ENCODE measurements at regions not wholly inside any gene's neighbourhood (a gene's known extent, or its start where the extent isn't known, plus 50 kb on each side); places are given as distances from the start of the nearest gene placed in this dataset.

- Histone ChIP-seq H3K27me3 (ENCODE audit: insufficient read depth) (no peaks in the 10 kb centered on the region), H3K9me2 (no peaks in the 10 kb centered on the region), H3K79me2 (ENCODE audit: insufficient read depth) (no peaks in the 10 kb centered on the region), H3F3A (replicated peaks; ENCODE audit: insufficient read depth) (no peaks in the 10 kb centered on the region), H3K4me3 (ENCODE audit: low read depth in 2 of 2, low read length in 1 of 2) (no peak overlapping the region), H3K4me1 (ENCODE audit: control insufficient read depth in 1 of 2, insufficient read depth in 2 of 2, low read depth in 1 of 2, low read length in 1 of 2) (peaks cover 0 to 8% of the 10 kb centered on the region in 2 experiments; a peak in 2 of 4 replicates), H2AFZ (ENCODE audit: low read depth) (no peak overlapping the region; the same call in 1 of the 2 replicates), H3K9ac (no peak overlapping the region), H3K27ac (ENCODE audit: low read depth in 2 of 2, low read length in 1 of 2) (no peak overlapping the region), H3K9me3 (no peaks in the 10 kb centered on the region), H3K36me3 (replicated peaks in 1 of 2; ENCODE audit: control insufficient read depth in 1 of 2, insufficient read depth in 2 of 2, low read length in 1 of 2) (no peaks in the 10 kb centered on the region), H3K4me2 (no peak overlapping the region), H4K20me1 (ENCODE audit: insufficient read depth) (no peaks in the 10 kb centered on the region)
- no peak for TF ChIP-seq RXRA (IDR thresholded peaks at IDR 0.05; ENCODE audit: borderline replicate concordance, low read depth)
- no peak for TF ChIP-seq YY1 (IDR thresholded peaks at IDR 0.05; ENCODE audit: low read depth)
- no peak for TF ChIP-seq MEF2A (IDR thresholded peaks at IDR 0.05; ENCODE audit: borderline replicate concordance, low read depth)
- TF ChIP-seq RAD21 (IDR thresholded peaks at IDR 0.05; ENCODE audit: low read length), result no peak
- no peak for TF ChIP-seq FOXJ3 (CRISPR knock-in tag; IDR thresholded peaks at IDR 0.05)
- TF ChIP-seq EZH2phosphoT487 (IDR thresholded peaks at IDR 0.05; ENCODE audit: borderline replicate concordance, low read depth), result no peak
- TF ChIP-seq NFIC (IDR thresholded peaks at IDR 0.05; ENCODE audit: borderline replicate concordance), result no peak
- TF ChIP-seq JUND (IDR thresholded peaks at IDR 0.05), result no peak
- WGBS (ENCODE audit: low lambda C conversion rate), result 11% methylated on average over 4 of the region's 4 CpGs
- ChIA-PET CTCF (interaction anchor here (1.0 to 2.2 kb wide), 7 partner anchors 13 to 198 kb away, joined by 3 to 11 read pairs (median 3); no protein-coding TSS in a partner anchor), POLR2A (no interaction called here)
- no peak for DNase-seq
Observed at GRCh38 chr2:6724605-6725140, 141.0 kb downstream of the CMPK2 start.

DNA sequence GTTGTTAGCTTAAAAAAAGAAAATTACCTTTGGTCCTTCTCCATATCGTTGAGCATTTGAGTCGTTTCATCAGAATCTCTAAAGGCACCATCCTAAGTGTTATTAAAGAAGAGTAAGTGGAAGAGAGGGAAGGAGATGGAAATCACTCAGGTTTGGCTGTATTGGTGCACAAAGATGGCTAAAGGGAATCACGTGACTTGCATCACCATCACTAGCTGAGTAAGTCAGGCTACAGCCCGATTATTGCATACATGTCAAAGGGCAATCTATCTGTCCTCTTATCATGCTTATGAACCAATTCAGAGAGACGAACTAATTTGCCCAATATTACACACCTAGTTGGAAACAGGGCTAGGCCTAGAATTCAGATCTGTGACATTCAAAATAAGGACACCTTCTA is 137.6 kb downstream of the CMPK2 start:
- no peaks in the 10 kb centered on the region for H3K27me3 ChIP-seq (ENCODE audit: insufficient read depth)
- POLR2A ChIA-PET, result no interaction called here

More for the DNA sequence above, 137.6 kb downstream of the CMPK2 start:
- H3K9me3 ChIP-seq, result no peaks in the 10 kb centered on the region
- H4K20me1 ChIP-seq (ENCODE audit: insufficient read depth), result no peaks in the 10 kb centered on the region
- no peak overlapping the region for H3K4me3 ChIP-seq (ENCODE audit: low read depth in 2 of 2, low read length in 1 of 2)
- H2AFZ ChIP-seq (ENCODE audit: low read depth), result no peak overlapping the region
- H3K9me2 ChIP-seq, result no peaks in the 10 kb centered on the region
- WGBS (ENCODE audit: low lambda C conversion rate), result 25% methylated on average over 5 of the region's 5 CpGs
- no peak overlapping the region for H3K9ac ChIP-seq
- CTCF ChIA-PET, result interaction anchor here (0.8 to 1.4 kb wide), 4 partner anchors 10 to 384 kb away, joined by 3 read pairs; no protein-coding TSS in a partner anchor
- no peaks in the 10 kb centered on the region for H3F3A ChIP-seq (replicated peaks; ENCODE audit: insufficient read depth)
- no peak for TF ChIP-seq ZBTB33 (IDR thresholded peaks at IDR 0.05; ENCODE audit: borderline replicate concordance, low read depth)
- no peak for TF ChIP-seq YY1 (IDR thresholded peaks at IDR 0.05; ENCODE audit: low read depth)
- TF ChIP-seq NFIC (IDR thresholded peaks at IDR 0.05; ENCODE audit: borderline replicate concordance), result no peak
- no peak for TF ChIP-seq CTCF (IDR thresholded peaks at IDR 0.05)
- TF ChIP-seq NRF1 (IDR thresholded peaks at IDR 0.05; ENCODE audit: low read depth, low read length), result no peak
- peaks cover 0 to 8% of the 10 kb centered on the region in 2 experiments; a peak in 2 of 4 replicates for H3K4me1 ChIP-seq (ENCODE audit: control insufficient read depth in 1 of 2, insufficient read depth in 2 of 2, low read depth in 1 of 2, low read length in 1 of 2)
- no peaks in the 10 kb centered on the region for H3K79me2 ChIP-seq (ENCODE audit: insufficient read depth)
- no peak for DNase-seq
- no peaks in the 10 kb centered on the region for H3K36me3 ChIP-seq (replicated peaks in 1 of 2; ENCODE audit: control insufficient read depth in 1 of 2, insufficient read depth in 2 of 2, low read length in 1 of 2)
- no peak overlapping the region for H3K27ac ChIP-seq (ENCODE audit: low read depth in 2 of 2, low read length in 1 of 2)
- H3K4me2 ChIP-seq, result no peak overlapping the region

Measured in SK-N-SH (cell line).